ENCODE measurements at regions not wholly inside any gene's neighbourhood (a gene's known extent, or its start where the extent isn't known, plus 50 kb on each side); places are given as distances from the start of the nearest gene placed in this dataset.
"Not testable (repeated sequence)": the region's sequence is repeated elsewhere in the genome, so short reads cannot be mapped to it uniquely, and the experiment has no call there.

DNA sequence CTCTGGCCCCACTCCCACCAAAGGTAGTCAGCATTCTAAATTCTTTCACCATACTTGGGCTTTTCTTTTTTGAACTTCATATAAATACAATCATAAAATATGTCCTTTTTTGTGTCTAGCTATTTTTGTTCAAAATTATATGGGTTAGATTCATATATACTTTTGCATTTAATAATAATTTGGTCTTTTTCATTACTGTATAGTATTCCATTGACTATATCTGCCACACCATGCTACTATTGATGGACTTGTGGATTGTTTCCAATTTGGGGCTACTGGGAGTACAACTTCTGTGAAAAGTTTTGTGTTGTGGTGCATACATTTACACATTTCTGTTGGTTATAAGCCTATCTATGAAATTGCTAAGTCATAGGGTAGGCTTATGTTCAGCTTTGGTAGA lies 85.7 kb downstream of the GLUL start:
- POLR2A ChIA-PET, result no interaction called here
- H3K27ac Mint-ChIP-seq, result no peak overlapping the region
- H3K4me1 Mint-ChIP-seq, result peaks cover 20% of the 10 kb centered on the region
- ATAC-seq, result no peak
- H3K36me3 Mint-ChIP-seq (ENCODE audit: low read depth), result no peaks in the 10 kb centered on the region
- CTCF ChIA-PET, result no interaction called here
- no peak for DNase-seq
- intact Hi-C loops (cut with DNase I, micrococcal nuclease), result no loop called here
- no peaks in the 10 kb centered on the region for H3K9me3 Mint-ChIP-seq (ENCODE audit: low read depth)
- H3K4me3 Mint-ChIP-seq, result no peak overlapping the region
- H3K27me3 Mint-ChIP-seq, result no peaks in the 10 kb centered on the region

GRCh38 chr1:182304627-182305026 lies 87.0 kb downstream of the GLUL start:
- no peak overlapping the region for H3K27ac Mint-ChIP-seq
- H3K36me3 Mint-ChIP-seq (ENCODE audit: low read depth), result no peaks in the 10 kb centered on the region
- intact Hi-C loops (cut with DNase I, micrococcal nuclease), result loop anchor here in 1 of 2 experiments (5.0 kb wide), 1 partner anchor 88 kb away; the partner anchor contains the start of gene GLUL
- H3K4me3 Mint-ChIP-seq, result no peak overlapping the region
- DNase-seq, result no peak
- ATAC-seq, result no peak
- POLR2A ChIA-PET, result no interaction called here
- CTCF ChIA-PET, result interaction anchor here (0.8 to 2.1 kb wide), 3 partner anchors 34 to 250 kb away, joined by 3 to 9 read pairs (median 3); no protein-coding TSS in a partner anchor
- H3K9me3 Mint-ChIP-seq (ENCODE audit: low read depth), result no peaks in the 10 kb centered on the region
- no peaks in the 10 kb centered on the region for H3K27me3 Mint-ChIP-seq
- peaks cover 28% of the 10 kb centered on the region for H3K4me1 Mint-ChIP-seq

- H3K36me3 Mint-ChIP-seq (ENCODE audit: low read depth), result no peaks in the 10 kb centered on the region
- intact Hi-C loops (cut with DNase I, micrococcal nuclease), result loop anchor here in 1 of 2 experiments (5.0 kb wide), 1 partner anchor 88 kb away; the partner anchor contains the start of gene GLUL
- ChIA-PET POLR2A (no interaction called here), CTCF (interaction anchor here (0.9 to 2.1 kb wide), 2 partner anchors 161 to 249 kb away, joined by 3 to 9 read pairs; no protein-coding TSS in a partner anchor)
- H3K27me3 Mint-ChIP-seq, result no peaks in the 10 kb centered on the region
- no peak overlapping the region for H3K4me3 Mint-ChIP-seq
- no peak overlapping the region for H3K27ac Mint-ChIP-seq
- peaks cover 30% of the 10 kb centered on the region for H3K4me1 Mint-ChIP-seq
- ATAC-seq (no peak), DNase-seq (no peak)
- H3K9me3 Mint-ChIP-seq (ENCODE audit: low read depth), result no peaks in the 10 kb centered on the region
These were observed 87.4 kb downstream of the GLUL start for GRCh38 chr1:182304218-182304617.

- Mint-ChIP-seq H3K9me3 (ENCODE audit: low read depth) (no peaks in the 10 kb centered on the region), H3K27me3 (no peaks in the 10 kb centered on the region), H3K4me3 (no peak overlapping the region), H3K4me1 (peaks cover 30% of the 10 kb centered on the region), H3K36me3 (ENCODE audit: low read depth) (no peaks in the 10 kb centered on the region), H3K27ac (peak overlapping the region; percentile 29)
- ATAC-seq, result no peak
- CTCF ChIA-PET, result interaction anchor here (0.9 to 2.1 kb wide), 2 partner anchors 160 to 249 kb away, joined by 3 to 9 read pairs; no protein-coding TSS in a partner anchor
- no peak for DNase-seq
- POLR2A ChIA-PET, result no interaction called here
- intact Hi-C loops (cut with DNase I, micrococcal nuclease), result loop anchor here in 1 of 2 experiments (5.0 kb wide), 1 partner anchor 89 kb away; the partner anchor contains the start of gene GLUL
These were observed 87.8 kb downstream of the GLUL start for GRCh38 chr1:182303778-182304177.

GRCh38 chr1:182301467-182302198 lies 90.0 kb downstream of the GLUL start:
- ChIA-PET CTCF (interaction anchor here (1.0 to 1.9 kb wide), 4 partner anchors 10 to 95 kb away, joined by 3 to 5 read pairs (median 4); no protein-coding TSS in a partner anchor), POLR2A (interaction anchor here (1.2 kb wide), 1 partner anchor 52 kb away, joined by 4 read pairs; no protein-coding TSS in a partner anchor)
- intact Hi-C loops (cut with DNase I, micrococcal nuclease), result loop anchor here (1.0 to 5.0 kb wide), 3 partner anchors 52 to 95 kb away; partner anchors contain the start of gene GLUL (in 1 of the 2)
- Mint-ChIP-seq H3K9me3 (ENCODE audit: low read depth) (no peaks in the 10 kb centered on the region), H3K36me3 (ENCODE audit: low read depth) (no peaks in the 10 kb centered on the region), H3K27me3 (no peaks in the 10 kb centered on the region), H3K4me1 (peaks cover 30% of the 10 kb centered on the region), H3K4me3 (no peak overlapping the region), H3K27ac (peak overlapping the region; percentile 71)
- DNase-seq, result peak; percentile 65
- ATAC-seq, result peak; percentile 79

DNA sequence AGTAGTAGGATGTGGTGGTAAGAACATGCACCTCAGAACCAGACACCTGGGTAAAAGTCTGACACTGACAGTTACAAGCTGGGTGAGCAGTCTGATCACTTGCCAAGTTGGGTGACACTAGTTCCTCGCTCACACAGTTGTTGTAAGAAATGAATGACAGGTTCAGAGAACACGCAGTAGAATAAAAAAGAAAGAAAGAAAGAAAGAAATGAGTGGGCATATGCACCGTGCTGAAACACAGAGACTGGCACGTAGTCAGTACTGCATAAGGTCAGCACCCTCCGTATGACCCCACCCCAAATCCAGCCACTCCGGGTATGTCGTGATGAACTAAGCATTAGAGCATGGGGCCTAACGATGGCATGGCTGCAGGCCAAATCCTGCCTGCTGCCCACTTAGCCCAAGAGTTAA lies 90.6 kb downstream of the GLUL start:
- no peaks in the 10 kb centered on the region for H3K27me3 Mint-ChIP-seq
- intact Hi-C loops (cut with DNase I, micrococcal nuclease), result loop anchor here (1.0 to 5.0 kb wide), 3 partner anchors 52 to 96 kb away; partner anchors contain the start of gene GLUL (in 1 of the 2)
- H3K9me3 Mint-ChIP-seq (ENCODE audit: low read depth), result no peaks in the 10 kb centered on the region
- POLR2A ChIA-PET, result interaction anchor here (1.2 kb wide), 1 partner anchor 52 kb away, joined by 4 read pairs; no protein-coding TSS in a partner anchor
- H3K4me1 Mint-ChIP-seq, result peaks cover 30% of the 10 kb centered on the region
- ATAC-seq, result peak; percentile 77
- H3K27ac Mint-ChIP-seq, result peak overlapping the region; percentile 66
- no peaks in the 10 kb centered on the region for H3K36me3 Mint-ChIP-seq (ENCODE audit: low read depth)
- DNase-seq, result peak; percentile 58
- no peak overlapping the region for H3K4me3 Mint-ChIP-seq
- CTCF ChIA-PET, result interaction anchor here (1.0 to 1.6 kb wide), 4 partner anchors 9 to 158 kb away, joined by 3 to 5 read pairs (median 4); no protein-coding TSS in a partner anchor

GRCh38 chr1:182299728-182300616 lies 91.6 kb downstream of the GLUL start:
- peaks cover 30% of the 10 kb centered on the region for H3K4me1 Mint-ChIP-seq
- ChIA-PET CTCF (interaction anchor here (0.6 to 1.6 kb wide), 4 partner anchors 8 to 1340 kb away, joined by 3 to 7 read pairs (median 4); no protein-coding TSS in a partner anchor), POLR2A (no interaction called here)
- H3K4me3 Mint-ChIP-seq, result no peak overlapping the region
- H3K9me3 Mint-ChIP-seq (ENCODE audit: low read depth), result no peaks in the 10 kb centered on the region
- ATAC-seq, result no peak
- no peaks in the 10 kb centered on the region for H3K36me3 Mint-ChIP-seq (ENCODE audit: low read depth)
- peak overlapping the region; percentile 59 for H3K27ac Mint-ChIP-seq
- DNase-seq, result peak; percentile 29
- intact Hi-C loops (cut with DNase I, micrococcal nuclease), result loop anchor here (2.0 to 5.0 kb wide), 2 partner anchors 92 to 97 kb away; partner anchors contain the start of gene GLUL (in 1 of the 2)
- H3K27me3 Mint-ChIP-seq, result no peaks in the 10 kb centered on the region

GRCh38 chr1:182299054-182299727 lies 92.4 kb downstream of the GLUL start:
- ATAC-seq; H3K27me3 Mint-ChIP-seq; H3K4me3 Mint-ChIP-seq; POLR2A ChIA-PET; H3K9me3 Mint-ChIP-seq (ENCODE audit: low read depth); H3K36me3 Mint-ChIP-seq (ENCODE audit: low read depth); intact Hi-C loops (cut with DNase I, micrococcal nuclease); DNase-seq: not testable (repeated sequence)
- peaks cover 30% of the 10 kb centered on the region for H3K4me1 Mint-ChIP-seq
- CTCF ChIA-PET, result interaction anchor here (1.1 to 1.6 kb wide), 2 partner anchors 98 to 156 kb away, joined by 5 to 6 read pairs; no protein-coding TSS in a partner anchor
- peak overlapping the region; percentile 16 for H3K27ac Mint-ChIP-seq

DNA sequence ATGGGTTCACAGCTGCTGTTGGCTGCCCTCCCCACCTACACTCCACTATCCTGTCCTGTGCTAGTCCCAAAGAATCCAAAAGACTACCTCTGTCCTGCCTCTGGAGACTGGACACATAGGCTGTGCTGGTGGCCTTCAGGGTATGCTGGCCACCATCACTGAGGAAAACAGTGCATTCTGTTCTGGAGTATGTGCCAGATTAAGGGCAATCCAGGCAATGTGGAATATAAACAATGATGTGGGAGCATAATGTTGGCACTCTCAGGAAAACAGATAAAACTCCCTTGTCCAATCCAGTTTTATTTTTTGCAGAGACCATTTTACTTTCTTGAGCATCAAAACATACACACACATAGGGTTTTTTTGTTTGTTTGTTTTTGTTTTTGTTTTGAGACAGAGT lies 94.3 kb downstream of the GLUL start:
- POLR2A ChIA-PET, result no interaction called here
- no peak for ATAC-seq
- intact Hi-C loops (cut with DNase I, micrococcal nuclease), result no loop called here
- Mint-ChIP-seq H3K27ac (no peak overlapping the region), H3K36me3 (ENCODE audit: low read depth) (no peaks in the 10 kb centered on the region), H3K4me1 (peaks cover 25% of the 10 kb centered on the region), H3K27me3 (no peaks in the 10 kb centered on the region), H3K9me3 (ENCODE audit: low read depth) (no peaks in the 10 kb centered on the region), H3K4me3 (no peak overlapping the region)
- CTCF ChIA-PET, result interaction anchor here (1.0 kb wide), 1 partner anchor 153 kb away, joined by 5 read pairs; no protein-coding TSS in a partner anchor
- no peak for DNase-seq

GRCh38 chr1:182295697-182296096 lies 95.9 kb downstream of the GLUL start:
- ChIA-PET POLR2A (no interaction called here), CTCF (no interaction called here)
- no peak for ATAC-seq
- Mint-ChIP-seq H3K4me1 (peaks cover 8% of the 10 kb centered on the region), H3K4me3 (no peak overlapping the region), H3K27ac (no peak overlapping the region), H3K27me3 (no peaks in the 10 kb centered on the region), H3K36me3 (ENCODE audit: low read depth) (no peaks in the 10 kb centered on the region), H3K9me3 (ENCODE audit: low read depth) (no peaks in the 10 kb centered on the region)
- DNase-seq, result no peak
- intact Hi-C loops (cut with DNase I, micrococcal nuclease), result no loop called here
